Cardiac fibroblast (primary cell): ENCODE measurements at regions not wholly inside any gene's neighbourhood (a gene's known extent, or its start where the extent isn't known, plus 50 kb on each side); places are given as distances from the start of the nearest gene placed in this dataset.

Source experiments
- DNase-seq, 2 donors: peaks; one replicate each; pipeline versions ENCODE4 v3.0.0 to v3.0.0-alpha.2; 2010; ENCODE audit warnings: low read depth in 2 of 2
- H3K4me3 ChIP-seq, 2 donors: replicated peaks in 1 of 2; 1 replicate in 1 of 2; 2 replicates in 1 of 2; pipeline ENCODE4 v1.5.1; 2011; ENCODE audit warnings: low read depth in 2 of 2, low read length in 2 of 2, mild to moderate bottlenecking in 2 of 2, moderate library complexity in 1 of 2
- TF ChIP-seq, protein P1 (sequence below): IDR thresholded peaks from one replicate; pipeline ENCODE4 v1.5.1; 2011; ENCODE audit warnings: low read depth, mild to moderate bottlenecking, low read length, inconsistent platforms

- TF ChIP-seq, protein P1, sequence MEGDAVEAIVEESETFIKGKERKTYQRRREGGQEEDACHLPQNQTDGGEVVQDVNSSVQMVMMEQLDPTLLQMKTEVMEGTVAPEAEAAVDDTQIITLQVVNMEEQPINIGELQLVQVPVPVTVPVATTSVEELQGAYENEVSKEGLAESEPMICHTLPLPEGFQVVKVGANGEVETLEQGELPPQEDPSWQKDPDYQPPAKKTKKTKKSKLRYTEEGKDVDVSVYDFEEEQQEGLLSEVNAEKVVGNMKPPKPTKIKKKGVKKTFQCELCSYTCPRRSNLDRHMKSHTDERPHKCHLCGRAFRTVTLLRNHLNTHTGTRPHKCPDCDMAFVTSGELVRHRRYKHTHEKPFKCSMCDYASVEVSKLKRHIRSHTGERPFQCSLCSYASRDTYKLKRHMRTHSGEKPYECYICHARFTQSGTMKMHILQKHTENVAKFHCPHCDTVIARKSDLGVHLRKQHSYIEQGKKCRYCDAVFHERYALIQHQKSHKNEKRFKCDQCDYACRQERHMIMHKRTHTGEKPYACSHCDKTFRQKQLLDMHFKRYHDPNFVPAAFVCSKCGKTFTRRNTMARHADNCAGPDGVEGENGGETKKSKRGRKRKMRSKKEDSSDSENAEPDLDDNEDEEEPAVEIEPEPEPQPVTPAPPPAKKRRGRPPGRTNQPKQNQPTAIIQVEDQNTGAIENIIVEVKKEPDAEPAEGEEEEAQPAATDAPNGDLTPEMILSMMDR = no peak
- peak; percentile 60 to 76 for DNase-seq
Measured at GRCh38 chr14:26794731-26795130, 196.9 kb upstream of the NOVA1 start.

DNA sequence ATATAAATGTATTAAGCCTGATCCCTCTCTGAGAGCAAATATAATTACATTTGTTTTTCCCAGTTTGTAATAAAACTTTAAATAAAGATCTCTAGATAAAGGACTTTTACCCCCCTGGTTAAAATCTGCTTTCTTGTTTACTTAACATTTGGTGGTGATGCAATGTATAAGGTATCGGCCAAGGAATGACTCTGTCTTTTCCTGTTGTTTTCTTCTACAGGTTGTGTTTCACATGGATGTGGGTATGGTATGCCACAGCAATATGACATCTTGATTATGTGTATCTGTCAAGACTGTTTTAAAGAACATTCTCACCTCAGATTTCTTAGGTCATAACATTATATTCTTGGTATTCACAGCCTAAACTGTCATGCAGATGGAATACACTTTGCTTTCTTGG is 210.6 kb upstream of the NOVA1 start:
- TF ChIP-seq, protein P1 = no peak
- no peak overlapping the region for H3K4me3 ChIP-seq
- peak; percentile 58 to 63 for DNase-seq

More at GRCh38 chr14:26794731-26795130, 196.9 kb upstream of the NOVA1 start:
- H3K4me3 ChIP-seq = no peak overlapping the region

DNA sequence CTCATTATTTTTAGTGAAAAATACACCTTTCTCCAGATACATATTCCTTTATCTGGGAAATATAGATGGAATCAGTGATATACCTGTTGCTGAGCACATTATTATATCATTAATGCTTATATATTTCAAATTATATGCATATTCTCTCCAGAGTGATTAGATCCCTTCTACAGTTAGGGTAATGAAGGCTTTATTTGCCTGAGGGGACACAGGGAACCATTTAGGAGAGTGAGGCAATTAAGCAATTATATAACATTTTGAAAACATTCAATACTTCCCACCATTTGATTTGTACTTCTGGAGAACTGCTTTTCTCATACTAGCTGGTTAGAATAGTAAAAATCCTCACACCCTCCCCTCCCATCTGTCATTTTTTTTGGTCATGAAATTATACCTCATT is 212.8 kb upstream of the NOVA1 start:
- no peak for DNase-seq
- TF ChIP-seq, protein P1 = no peak
- no peak overlapping the region for H3K4me3 ChIP-seq

DNA sequence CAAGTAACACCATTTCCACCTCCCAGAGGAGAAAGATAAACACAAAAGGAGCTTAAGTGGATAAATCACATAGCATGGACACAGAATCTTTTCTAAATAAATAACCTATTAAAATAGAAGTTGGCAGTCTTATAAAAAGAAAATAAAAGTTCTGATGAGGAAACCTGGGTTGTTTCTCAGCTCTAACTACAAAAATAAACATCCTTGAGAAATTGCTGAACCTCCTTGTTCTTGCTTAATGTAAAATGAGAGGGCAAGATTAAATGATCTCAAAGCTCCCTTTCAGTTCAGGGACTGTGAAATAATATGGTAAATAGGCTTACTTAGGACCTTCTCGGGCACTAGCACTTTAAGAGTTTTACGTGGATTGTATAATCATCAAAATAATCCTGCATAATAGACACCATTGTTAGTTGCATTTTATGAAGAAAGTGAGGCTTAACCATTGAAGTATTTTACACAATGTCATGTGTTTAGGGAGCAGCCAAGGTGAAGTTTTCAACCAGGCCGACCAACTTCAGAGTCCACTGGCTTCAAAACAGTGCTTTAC is 214.0 kb upstream of the NOVA1 start:
- DNase-seq = no peak
- TF ChIP-seq, protein P1 = no peak
- no peak overlapping the region for H3K4me3 ChIP-seq

GRCh38 chr14:26820138-26820537 is 222.3 kb upstream of the NOVA1 start:
- DNase-seq = peak; percentile 7 to 32
- TF ChIP-seq, protein P1 = no peak
- no peak overlapping the region for H3K4me3 ChIP-seq

DNA sequence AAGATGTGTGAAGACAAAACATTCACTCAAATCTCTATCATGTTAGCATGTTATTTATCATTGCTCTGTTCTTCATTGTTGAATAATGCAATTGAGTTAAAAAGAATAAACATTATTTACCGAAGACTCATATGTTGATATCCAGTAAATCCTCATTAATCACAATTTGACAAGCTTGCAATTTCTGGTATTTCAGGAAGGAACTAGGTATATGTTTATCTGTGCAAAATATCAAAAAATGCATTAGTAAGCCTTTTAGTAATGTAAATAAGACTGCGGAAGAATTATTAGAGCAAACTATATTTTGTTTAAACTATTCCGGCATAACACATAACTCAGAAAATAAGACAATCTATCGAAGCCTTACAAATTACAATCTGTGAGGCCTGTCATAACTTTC is 222.7 kb upstream of the NOVA1 start:
- no peak overlapping the region for H3K4me3 ChIP-seq
- no peak for DNase-seq
- TF ChIP-seq, protein P1 = no peak

- TF ChIP-seq, protein P1 = no peak
- no peak overlapping the region for H3K4me3 ChIP-seq
- DNase-seq = no peak
Measured at GRCh38 chr14:26828741-26829140, 230.9 kb upstream of the NOVA1 start.
